Inflammatory macrophage treated with lipopolysaccharide for 4 hours (primary cell): ENCODE measurements at regions not wholly inside any gene's neighbourhood (a gene's known extent, or its start where the extent isn't known, plus 50 kb on each side); places are given as distances from the start of the nearest gene placed in this dataset.

Source experiments
- DNase-seq: peaks from one replicate; pipeline ENCODE4 v3.0.0-alpha.2; 2020

GRCh38 chr2:126796931-126797621 is 101.6 kb upstream of the TEX51 start:
- DNase-seq, result no peak

DNA sequence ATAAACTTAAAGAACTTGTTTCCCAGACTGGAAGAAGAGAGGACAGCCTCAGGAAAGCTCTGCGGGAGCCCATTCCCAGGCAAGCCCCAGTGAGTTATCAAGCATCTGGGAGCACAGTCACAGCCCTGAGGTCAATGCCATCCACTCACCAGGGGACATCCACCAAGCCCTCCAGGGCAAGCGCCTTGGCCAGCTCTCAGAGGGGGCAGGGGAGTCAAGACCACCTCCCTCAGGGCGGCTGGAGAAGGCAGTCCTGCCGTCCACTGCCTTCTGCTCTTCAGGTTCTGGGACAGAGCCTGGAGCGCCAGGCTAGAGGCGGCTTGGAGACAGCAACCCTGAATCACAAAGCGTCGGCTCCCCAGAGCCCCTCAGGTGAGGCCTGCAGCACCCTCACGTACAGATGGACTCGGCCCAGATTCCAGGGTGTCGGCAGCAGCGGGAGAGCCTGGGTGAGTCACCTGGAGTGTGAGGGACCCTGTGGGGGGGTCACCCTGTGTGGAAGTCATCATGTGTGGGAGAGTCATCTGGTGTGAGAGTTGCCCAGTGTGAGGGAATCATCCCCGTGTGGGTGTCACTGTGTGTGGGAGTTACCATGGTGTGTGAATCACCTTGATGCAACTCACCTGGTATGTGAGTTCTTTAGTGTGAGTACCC is 100.9 kb upstream of the TEX51 start:
- no peak for DNase-seq

DNA sequence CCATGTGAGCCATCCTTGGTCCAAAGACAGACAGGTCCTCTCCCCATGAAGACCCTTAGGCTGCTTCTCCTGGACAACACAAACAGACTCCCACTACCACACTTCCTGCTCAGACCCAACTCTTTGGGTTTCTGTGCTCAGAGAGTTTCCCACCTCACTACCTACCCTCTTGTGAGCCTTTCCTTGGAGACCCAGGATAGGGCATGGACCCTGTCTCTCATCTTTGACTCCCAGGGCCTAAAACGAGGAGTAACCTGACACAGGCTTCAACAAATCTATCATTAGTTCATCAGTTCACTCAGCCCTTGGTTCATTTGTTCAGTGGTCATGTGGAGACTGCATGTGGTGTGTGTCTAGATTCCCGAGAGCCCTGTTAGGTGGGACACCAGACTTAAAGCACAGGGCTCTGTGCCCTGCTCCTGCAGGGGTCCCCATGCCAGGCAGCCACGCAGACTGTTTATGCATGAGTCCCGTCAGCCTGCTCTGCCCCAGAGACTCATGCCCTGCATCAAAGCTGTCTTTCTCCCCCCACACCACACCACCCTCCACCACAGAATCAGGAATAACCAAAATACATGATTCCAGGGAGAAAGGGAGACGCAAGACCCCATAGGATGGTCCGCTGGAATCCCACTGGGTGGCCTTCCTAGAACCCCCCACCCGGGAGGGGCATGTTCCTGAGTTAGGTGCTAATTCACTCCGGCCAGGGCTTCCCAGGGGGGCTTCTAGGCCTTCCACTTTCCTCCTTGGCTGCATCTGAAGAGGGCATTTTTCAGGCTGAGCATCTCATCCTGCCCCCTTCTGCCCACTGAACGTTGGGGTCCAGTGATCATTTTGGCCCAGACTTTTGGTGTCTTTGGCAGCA is 100.2 kb upstream of the TEX51 start:
- DNase-seq, result no peak

DNA sequence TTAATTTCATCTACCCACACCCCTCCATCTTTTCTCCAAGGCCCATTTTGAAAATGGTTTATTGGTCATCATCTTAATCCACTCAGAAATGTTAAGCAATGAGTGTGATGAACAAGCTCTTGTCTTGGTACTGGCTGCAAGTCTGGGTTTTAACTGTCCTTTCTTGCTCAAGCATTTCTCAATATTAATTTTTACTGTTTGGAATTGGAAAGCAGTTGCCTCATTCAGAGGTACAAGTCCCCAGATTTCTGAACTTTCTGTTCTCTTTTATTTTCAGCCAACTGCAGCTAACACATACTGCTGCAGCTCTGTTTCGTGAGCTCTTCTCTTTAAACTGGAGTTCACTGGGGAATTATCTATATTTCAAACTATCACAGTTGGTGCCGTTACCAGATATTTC is 99.4 kb upstream of the TEX51 start:
- DNase-seq, result peak; percentile 84

DNA sequence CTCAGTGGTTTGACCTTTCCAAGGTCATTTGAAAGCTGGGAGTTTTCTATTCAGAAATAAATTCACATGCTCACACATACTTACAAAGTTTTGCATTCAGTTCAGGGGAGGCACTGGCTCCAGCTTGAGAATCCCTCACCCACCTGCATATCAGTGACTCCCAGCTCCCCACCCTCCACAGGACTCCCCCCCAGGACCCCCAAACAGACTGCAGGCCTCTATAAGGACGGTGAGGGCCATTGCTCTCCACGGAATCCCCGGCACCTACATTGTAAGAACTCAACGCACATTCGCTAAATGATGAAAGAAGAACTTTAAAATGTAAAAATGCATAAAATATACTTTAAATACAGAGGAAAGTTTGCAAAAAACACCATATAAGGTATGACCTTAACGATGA is 97.2 kb upstream of the TEX51 start:
- no peak for DNase-seq

DNA sequence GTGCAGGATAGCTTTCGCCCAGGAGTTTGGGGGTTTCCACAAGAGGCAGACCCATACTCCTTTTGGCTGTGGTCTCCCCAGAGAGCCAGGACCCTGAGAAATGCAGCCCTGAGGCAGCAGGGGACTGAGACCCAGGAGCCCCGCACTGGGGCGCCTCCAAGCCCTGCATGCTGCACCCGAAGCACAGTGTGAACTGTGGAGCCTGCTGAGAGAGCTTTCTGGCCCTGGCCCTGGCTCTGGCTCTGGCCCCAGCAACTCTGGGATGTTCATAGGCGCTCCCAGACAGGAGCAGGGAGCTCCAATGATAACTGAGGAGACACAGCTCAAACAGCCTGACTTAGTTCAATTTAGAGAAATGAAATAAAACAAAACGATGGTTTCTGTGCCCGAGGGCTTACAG is 96.4 kb upstream of the TEX51 start:
- no peak for DNase-seq

DNA sequence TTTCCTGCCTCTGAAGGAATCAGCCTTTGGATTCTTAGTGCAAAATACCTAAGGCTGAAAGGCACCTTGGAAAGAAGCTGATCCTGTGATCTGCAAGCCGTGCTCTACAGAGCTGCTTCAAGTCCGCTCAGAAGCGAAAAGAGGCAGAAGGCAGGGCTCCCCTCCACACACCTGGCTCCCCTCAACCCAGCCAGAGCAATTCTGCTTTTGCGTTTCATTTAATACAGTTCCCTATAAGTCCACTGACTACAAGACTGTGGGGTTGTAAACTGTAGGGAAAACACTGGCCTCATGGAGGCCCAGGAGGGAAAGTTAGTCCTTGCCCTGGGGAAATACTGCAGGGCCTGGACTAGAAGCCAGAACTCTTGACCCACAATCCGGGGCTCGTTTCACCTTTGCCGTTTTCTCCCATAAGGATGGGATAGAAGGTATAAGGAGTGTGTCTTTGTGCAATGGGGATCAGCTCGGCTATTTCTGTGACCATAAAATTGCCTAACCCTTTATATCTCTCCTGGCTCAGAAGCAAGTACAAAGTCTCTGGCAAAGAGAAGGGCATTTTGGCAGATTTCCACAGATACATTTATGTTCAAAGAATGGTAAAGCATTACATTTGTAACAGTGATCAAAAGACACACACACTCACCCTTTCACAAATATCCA is 95.8 kb upstream of the TEX51 start:
- no peak for DNase-seq

DNA sequence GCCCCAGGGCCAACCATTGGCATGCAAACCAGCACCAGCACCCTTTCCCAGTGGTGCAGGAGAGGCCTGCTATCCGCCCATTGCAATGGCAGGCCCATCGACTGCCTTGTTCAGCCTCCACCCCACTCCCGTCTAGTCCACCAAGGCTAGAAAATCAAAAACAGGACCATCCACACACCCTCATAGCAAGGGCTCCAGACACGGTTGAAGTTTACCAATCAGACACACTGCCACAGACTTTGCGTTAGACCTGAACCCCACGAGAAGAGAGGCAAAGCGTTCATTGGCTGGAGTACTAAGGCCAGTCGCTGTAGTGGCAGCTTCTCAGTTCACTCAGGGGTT is 95.3 kb upstream of the TEX51 start:
- DNase-seq, result no peak

DNA sequence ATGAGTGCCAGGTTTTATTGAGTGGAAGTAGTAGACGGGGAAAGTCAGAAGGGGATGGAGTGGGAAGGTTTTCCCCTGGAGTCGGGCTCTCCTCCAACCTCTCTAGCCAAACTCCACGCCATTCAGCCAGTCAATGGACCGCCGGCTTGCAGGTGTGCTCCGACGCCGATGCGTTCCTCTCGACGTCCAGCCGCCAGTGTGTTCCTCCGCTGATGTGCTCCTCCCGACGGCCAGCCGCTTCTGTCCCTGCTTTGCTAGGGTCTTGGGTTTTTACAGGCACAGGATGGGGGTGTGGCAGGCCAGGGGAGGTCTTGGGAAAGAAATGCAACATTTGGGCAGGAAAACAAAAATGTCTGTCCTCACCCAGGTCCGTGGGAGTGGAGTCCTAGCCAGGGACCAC is 94.3 kb upstream of the TEX51 start:
- no peak for DNase-seq

DNA sequence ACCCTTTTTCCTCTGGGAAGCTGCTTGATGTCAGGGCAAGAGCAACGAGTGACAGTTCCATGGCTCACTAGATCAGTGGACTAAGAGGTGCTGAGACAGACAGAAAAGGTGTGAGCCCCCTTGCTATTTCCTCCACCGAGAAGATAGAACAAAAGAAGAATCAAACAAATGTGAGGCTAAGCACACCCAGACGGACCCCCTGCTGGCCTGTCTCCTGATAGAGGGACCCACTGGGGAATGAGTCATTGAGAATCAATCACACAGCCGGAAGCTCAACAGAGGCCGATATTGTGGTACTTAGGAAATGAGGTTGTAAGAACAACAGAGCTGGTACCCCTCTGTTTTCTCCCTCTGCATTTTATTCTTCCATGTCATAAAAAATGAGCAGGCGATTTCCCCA is 89.8 kb upstream of the TEX51 start:
- DNase-seq, result no peak

DNA sequence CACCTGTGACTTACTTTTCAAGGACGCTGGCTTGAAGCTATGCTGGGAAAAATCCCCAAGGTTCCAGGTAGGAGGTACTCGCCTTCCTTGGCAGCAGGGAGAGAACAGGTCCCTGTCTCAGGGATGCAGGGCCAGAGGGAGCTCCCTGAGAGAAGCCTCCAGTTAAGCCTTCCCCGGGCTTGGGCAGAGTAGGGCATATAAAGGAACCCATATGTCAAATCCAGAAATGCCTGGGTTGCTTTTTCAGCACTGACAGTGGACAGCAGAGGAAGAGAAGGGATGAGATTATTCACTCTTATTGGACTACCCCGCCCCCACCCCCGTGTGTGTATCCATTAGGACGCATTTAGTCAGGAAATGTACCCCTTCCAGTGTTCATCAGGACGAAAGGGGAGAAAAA is 89.3 kb upstream of the TEX51 start:
- no peak for DNase-seq

- no peak for DNase-seq
Observed at GRCh38 chr2:126810001-126810400, 88.7 kb upstream of the TEX51 start.

DNA sequence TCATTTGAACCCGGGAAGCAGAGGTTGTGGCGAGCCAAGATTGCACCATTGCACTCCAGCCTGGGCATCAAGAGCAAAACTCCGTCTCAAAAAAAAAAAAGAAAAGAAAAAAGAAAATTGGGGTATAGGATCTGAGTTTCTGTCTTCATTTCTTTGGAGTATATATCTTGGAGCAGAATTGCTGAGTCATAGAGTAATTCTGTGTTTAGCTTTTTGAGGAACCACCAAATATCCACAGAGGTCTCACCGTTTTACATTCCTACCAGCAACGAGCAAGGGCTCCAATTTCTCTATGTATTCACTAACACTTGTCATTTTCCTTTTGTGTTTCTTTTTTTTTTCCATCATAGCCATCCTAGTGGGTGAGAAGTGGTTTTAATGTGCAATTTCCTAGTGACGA is 87.6 kb upstream of the TEX51 start:
- DNase-seq, result no peak

- DNase-seq, result no peak
Observed at GRCh38 chr2:126817172-126817571, 81.5 kb upstream of the TEX51 start.

- no peak for DNase-seq
Observed at GRCh38 chr2:126822115-126822514, 76.6 kb upstream of the TEX51 start.

- no peak for DNase-seq
Observed at GRCh38 chr2:126822921-126823320, 75.8 kb upstream of the TEX51 start.

DNA sequence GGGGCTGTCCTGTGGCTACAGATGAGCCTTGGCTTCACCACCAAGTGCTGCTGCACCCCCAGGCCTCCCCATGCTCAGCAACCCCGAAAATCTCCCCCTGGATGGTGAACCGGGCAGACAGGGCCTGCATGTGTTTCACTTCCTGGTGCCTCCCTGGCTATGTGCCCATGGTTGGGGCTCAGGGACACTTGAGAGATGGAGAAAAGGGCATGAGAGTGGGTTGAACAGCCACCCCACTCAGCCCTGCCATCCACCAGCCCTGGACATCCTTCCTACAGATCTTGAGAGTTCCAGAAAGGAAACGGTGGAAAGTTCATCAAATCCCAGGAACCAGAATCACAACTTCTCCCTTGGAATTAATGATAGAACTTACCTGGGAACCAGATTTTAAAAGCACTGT is 74.7 kb upstream of the TEX51 start:
- DNase-seq, result no peak

- no peak for DNase-seq
Observed at GRCh38 chr2:126824663-126825062, 74.0 kb upstream of the TEX51 start.

- no peak for DNase-seq
Observed at GRCh38 chr2:126825316-126825715, 73.4 kb upstream of the TEX51 start.

DNA sequence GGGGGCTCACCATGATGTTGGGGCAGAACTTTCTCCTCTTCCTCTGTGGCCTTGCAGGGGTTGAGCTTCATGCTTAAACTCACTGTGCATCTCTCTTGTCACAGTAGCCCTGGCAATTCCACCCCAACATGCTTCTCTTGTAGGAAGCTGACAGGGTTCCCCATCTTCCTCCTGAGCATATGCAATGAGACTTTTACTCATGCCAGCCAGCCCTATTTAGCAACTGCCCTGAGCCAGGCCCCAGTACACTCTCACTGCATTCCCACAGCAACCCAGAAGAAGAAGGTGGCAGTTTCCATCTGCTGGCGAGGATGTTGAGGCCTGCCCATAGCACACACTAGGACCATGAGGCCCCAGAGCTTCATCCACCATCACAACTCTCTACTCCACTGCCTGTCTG is 72.2 kb upstream of the TEX51 start:
- DNase-seq, result peak; percentile 18

DNA sequence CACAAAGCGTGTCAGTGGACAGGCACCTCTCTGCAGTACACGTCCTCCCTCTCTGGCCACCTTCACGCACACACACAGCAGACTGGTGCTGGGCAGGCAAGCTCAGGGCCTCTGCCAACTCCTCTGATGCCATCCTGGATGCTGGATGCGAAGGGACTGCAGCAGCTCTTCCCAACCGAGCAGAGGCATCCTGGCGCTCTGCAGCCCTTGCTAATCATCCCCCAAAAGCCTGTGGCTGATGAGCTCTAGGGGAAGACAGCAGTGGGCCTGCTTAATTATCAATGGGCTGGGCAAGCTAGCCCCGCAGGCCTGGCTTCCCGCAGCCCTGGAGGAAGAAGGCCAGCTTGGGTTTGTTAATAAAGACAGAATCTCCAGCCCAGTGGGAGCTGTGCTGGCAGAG is 71.3 kb upstream of the TEX51 start:
- no peak for DNase-seq

DNA sequence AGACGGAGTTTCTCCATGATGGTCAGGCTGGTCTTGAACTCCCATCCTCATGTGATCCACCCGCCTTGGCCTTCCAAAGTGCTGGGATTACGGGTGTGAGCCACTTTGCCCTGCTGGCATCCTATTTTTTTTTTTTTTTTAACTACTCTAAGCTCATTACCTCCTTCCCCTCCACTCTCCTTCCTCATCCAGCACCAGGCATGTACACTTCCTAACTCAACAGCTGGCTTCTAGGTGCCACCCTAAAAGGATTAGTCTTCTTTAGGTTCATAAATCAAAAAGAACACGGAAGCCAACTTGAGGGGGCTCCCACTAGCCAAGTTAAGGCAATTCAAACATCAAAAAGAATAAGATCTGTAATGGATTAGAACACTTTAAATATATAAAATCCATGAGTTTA is 70.6 kb upstream of the TEX51 start:
- DNase-seq, result no peak

- peak; percentile 49 for DNase-seq
Observed at GRCh38 chr2:126828491-126828890, 70.2 kb upstream of the TEX51 start.
